ENCODE measurements at regions not wholly inside any gene's neighbourhood (a gene's known extent, or its start where the extent isn't known, plus 50 kb on each side); places are given as distances from the start of the nearest gene placed in this dataset.

DNA sequence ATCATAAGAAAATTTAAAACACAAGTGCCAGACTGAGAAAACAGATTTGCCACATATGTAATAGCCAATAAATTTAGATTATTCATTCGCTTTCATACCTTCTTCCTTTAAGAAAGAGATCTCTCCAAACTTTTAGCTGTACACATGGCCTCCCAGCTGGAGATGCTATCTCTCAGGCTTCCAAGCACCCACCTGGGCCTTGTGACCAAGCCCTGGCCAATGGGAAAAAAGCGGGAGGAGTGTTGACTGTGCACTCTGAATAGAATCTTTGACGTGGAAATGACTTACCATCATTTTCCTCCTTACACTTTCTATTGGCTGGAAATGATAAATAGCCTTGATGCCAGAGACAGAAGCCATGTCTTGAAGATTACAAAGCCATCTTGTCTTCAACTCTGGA is 1106.6 kb downstream of the TBL1XR1 start:
- DNase-seq (ENCODE audit: low read depth): no peak
- TF ChIP-seq, protein P1, sequence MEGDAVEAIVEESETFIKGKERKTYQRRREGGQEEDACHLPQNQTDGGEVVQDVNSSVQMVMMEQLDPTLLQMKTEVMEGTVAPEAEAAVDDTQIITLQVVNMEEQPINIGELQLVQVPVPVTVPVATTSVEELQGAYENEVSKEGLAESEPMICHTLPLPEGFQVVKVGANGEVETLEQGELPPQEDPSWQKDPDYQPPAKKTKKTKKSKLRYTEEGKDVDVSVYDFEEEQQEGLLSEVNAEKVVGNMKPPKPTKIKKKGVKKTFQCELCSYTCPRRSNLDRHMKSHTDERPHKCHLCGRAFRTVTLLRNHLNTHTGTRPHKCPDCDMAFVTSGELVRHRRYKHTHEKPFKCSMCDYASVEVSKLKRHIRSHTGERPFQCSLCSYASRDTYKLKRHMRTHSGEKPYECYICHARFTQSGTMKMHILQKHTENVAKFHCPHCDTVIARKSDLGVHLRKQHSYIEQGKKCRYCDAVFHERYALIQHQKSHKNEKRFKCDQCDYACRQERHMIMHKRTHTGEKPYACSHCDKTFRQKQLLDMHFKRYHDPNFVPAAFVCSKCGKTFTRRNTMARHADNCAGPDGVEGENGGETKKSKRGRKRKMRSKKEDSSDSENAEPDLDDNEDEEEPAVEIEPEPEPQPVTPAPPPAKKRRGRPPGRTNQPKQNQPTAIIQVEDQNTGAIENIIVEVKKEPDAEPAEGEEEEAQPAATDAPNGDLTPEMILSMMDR (IDR thresholded peaks at IDR 0.05; ENCODE audit: insufficient read depth, low read depth, low read length): no peak
- H3K4me3 ChIP-seq (ENCODE audit: low read depth, low read length): no peak overlapping the region

GRCh38 chr3:176088962-176089383 is 1108.3 kb downstream of the TBL1XR1 start:
- no peak for DNase-seq (ENCODE audit: low read depth)
- H3K4me3 ChIP-seq (ENCODE audit: low read depth, low read length): no peak overlapping the region
- TF ChIP-seq, protein P1 (IDR thresholded peaks at IDR 0.05; ENCODE audit: insufficient read depth, low read depth, low read length): no peak

DNA sequence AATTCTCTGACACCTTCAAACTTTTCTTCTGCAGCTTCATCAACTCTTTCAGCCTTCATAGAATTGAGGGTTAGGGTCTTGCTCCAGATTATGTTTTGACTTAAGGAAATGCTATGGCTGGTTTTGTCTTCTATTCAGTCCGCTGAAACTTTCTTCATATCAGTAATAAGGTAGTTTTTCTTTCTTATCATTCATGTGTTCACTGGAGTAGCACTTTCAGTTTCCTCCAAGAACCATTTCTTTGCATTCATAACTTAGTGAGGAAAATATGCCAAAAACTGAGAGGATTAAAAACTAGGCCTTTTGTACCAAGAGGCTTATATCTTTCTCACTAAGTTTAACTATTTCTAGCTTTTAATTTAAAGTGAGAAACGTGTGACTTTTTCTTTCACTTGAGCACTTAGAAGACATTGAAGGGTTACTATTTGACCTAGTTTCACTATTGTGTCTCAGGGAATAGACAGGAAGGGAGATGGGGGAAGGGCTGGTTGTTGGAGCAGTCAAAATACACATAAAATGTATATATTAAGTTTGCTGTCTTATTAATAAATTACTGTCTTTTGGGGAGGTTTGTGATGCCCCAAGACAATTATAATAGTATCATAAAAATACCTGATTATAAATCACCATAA is 1110.1 kb downstream of the TBL1XR1 start:
- TF ChIP-seq, protein P1 (IDR thresholded peaks at IDR 0.05; ENCODE audit: insufficient read depth, low read depth, low read length): no peak
- DNase-seq (ENCODE audit: low read depth): no peak
- no peak overlapping the region for H3K4me3 ChIP-seq (ENCODE audit: low read depth, low read length)

GRCh38 chr3:176079785-176080184 is 1117.5 kb downstream of the TBL1XR1 start:
- TF ChIP-seq, protein P1 (IDR thresholded peaks at IDR 0.05; ENCODE audit: insufficient read depth, low read depth, low read length): no peak
- no peak for DNase-seq (ENCODE audit: low read depth)

DNA sequence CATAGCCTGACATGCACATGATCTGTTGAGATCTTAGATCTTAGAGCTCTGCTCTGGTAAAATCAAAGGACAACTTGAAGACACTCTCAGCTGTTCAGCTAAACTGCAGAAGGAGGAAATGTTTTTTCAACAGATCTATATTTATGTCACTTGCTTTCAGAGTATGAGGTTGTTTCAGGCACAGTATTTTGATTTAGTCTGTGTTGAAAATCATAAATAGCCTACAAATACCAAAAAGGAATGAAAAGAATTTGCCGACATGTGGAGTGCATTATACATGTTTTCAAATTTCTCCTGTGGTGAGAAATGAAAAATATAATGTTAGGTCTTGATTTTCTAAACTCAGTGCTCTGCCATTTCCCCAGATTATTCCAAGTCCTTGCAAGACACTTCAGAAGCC is 1118.4 kb downstream of the TBL1XR1 start:
- peak; percentile 25 for DNase-seq (ENCODE audit: low read depth)
- TF ChIP-seq, protein P1 (IDR thresholded peaks at IDR 0.05; ENCODE audit: insufficient read depth, low read depth, low read length): no peak
- H3K4me3 ChIP-seq (ENCODE audit: low read depth, low read length): no peak overlapping the region

More at GRCh38 chr3:176079785-176080184, 1117.5 kb downstream of the TBL1XR1 start:
- no peak overlapping the region for H3K4me3 ChIP-seq (ENCODE audit: low read depth, low read length)

GRCh38 chr3:176075491-176075890 is 1121.8 kb downstream of the TBL1XR1 start:
- no peak overlapping the region for H3K4me3 ChIP-seq (ENCODE audit: low read depth, low read length)
- TF ChIP-seq, protein P1 (IDR thresholded peaks at IDR 0.05; ENCODE audit: insufficient read depth, low read depth, low read length): no peak
- DNase-seq (ENCODE audit: low read depth): peak; percentile 1

DNA sequence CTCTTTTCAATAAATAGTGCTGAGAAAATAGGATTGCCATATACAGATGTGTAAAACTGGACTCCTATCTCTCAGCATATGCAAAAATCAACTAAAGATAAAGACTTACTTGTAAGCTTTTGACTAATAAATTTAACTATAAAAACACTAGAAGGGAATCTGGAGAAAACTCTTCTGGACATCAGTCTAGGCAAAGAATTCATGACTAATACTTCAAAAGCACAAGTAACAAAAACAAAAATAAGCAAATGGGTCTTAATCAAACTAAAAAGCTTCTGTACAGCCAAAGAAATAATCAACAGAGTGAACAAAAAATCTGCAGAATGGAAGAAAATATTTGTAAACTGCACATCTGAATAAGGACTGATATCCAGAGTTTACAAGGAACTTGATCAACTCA is 1122.2 kb downstream of the TBL1XR1 start:
- no peak overlapping the region for H3K4me3 ChIP-seq (ENCODE audit: low read depth, low read length)
- DNase-seq (ENCODE audit: low read depth): peak; percentile 3
- TF ChIP-seq, protein P1 (IDR thresholded peaks at IDR 0.05; ENCODE audit: insufficient read depth, low read depth, low read length): no peak

Measured in fibroblast of villous mesenchyme (primary cell).